Neural progenitor cell (in vitro differentiated cells): ENCODE measurements at regions not wholly inside any gene's neighbourhood (a gene's known extent, or its start where the extent isn't known, plus 50 kb on each side); places are given as distances from the start of the nearest gene placed in this dataset.
"Not testable (repeated sequence)": the region's sequence is repeated elsewhere in the genome, so short reads cannot be mapped to it uniquely, and the experiment has no call there.

Experiments
- DNase-seq: peaks from one replicate; pipeline ENCODE4 v3.0.0-alpha.2; 2016; ENCODE audit warnings: low spot score
- H2AFZ ChIP-seq: fragments of 200-600 bp; sonication (generic); replicated peaks from 2 replicates; pipeline ENCODE4 v1.6.1; 2016; ENCODE audit warnings: antibody characterized with exemption
- H3F3A ChIP-seq: fragments of 200-600 bp; sonication (generic); 2 replicates; pipeline ENCODE4 v1.6.1; 2016; ENCODE audit warnings: antibody characterized with exemption, low read depth
- H3K27ac ChIP-seq: fragments of 200-600 bp; sonication (generic); 2 replicates; pipeline ENCODE4 v1.5.1; 2016; ENCODE audit warnings: mild to moderate bottlenecking
- H3K27me3 ChIP-seq: fragments of 200-600 bp; sonication (generic); 2 replicates; pipeline ENCODE4 v1.6.1; 2016; ENCODE audit warnings: mild to moderate bottlenecking, moderate library complexity
- H3K36me3 ChIP-seq: fragments of 200-600 bp; sonication (generic); 2 replicates; pipeline ENCODE4 v1.5.1; 2016
- H3K4me1 ChIP-seq: fragments of 200-600 bp; sonication (generic); 2 replicates; pipeline ENCODE4 v1.6.1; 2016; ENCODE audit warnings: mixed run types
- H3K4me2 ChIP-seq: fragments of 200-600 bp; sonication (generic); 2 replicates; pipeline ENCODE4 v1.6.1; 2016
- H3K4me3 ChIP-seq: fragments of 200-600 bp; sonication (generic); 2 replicates; pipeline ENCODE4 v1.5.1; 2016
- H3K79me2 ChIP-seq: fragments of 200-600 bp; sonication (generic); 2 replicates; pipeline ENCODE4 v1.6.1; 2016; ENCODE audit warnings: low read depth
- H3K9ac ChIP-seq: fragments of 200-600 bp; sonication (generic); 2 replicates; pipeline ENCODE4 v1.6.1; 2016
- H3K9me3 ChIP-seq: fragments of 200-600 bp; sonication (generic); 2 replicates; pipeline ENCODE4 v1.5.1; 2016; ENCODE audit warnings: low read depth
- H4K20me1 ChIP-seq: fragments of 200-600 bp; sonication (generic); 2 replicates; pipeline ENCODE4 v1.6.1; 2016; ENCODE audit warnings: low read depth
- H3K27ac Mint-ChIP-seq: 3 replicates; pipeline ENCODE4 v1.8.0; 2021; ENCODE audit warnings: mixed read lengths
- H3K27me3 Mint-ChIP-seq: 2 replicates; pipeline ENCODE4 v1.8.0; 2022; ENCODE audit warnings: low read depth, mild to moderate bottlenecking, inconsistent platforms, moderate library complexity, mixed read lengths; ENCODE audit not compliant: insufficient read depth
- H3K36me3 Mint-ChIP-seq: 3 replicates; pipeline ENCODE4 v1.8.0; 2021; ENCODE audit warnings: mixed read lengths
- H3K4me1 Mint-ChIP-seq: 3 replicates; pipeline ENCODE4 v1.8.0; 2021; ENCODE audit warnings: mixed read lengths
- H3K4me3 Mint-ChIP-seq: 3 replicates; pipeline ENCODE4 v1.8.0; 2021; ENCODE audit warnings: mild to moderate bottlenecking, moderate library complexity, mixed read lengths
- H3K9me3 Mint-ChIP-seq: 3 replicates; pipeline ENCODE4 v1.8.0; 2020; ENCODE audit warnings: mixed read lengths
- EZH2 ChIP-seq: fragments of 200-600 bp; sonication (generic); IDR thresholded peaks from 2 replicates; pipeline ENCODE4 v1.6.1; 2017; ENCODE audit warnings: antibody characterized with exemption, mild to moderate bottlenecking, moderate library complexity
- EZH2phosphoT487 ChIP-seq: fragments of 200-600 bp; sonication (generic); IDR thresholded peaks from 2 replicates; pipeline ENCODE4 v1.6.1; 2017; ENCODE audit warnings: antibody characterized with exemption
- TF ChIP-seq, protein P1 (sequence below): fragments of 200-600 bp; sonication (generic); IDR thresholded peaks from 2 replicates; pipeline ENCODE4 v1.5.1; 2017; ENCODE audit warnings: antibody characterized with exemption, mild to moderate bottlenecking

DNA sequence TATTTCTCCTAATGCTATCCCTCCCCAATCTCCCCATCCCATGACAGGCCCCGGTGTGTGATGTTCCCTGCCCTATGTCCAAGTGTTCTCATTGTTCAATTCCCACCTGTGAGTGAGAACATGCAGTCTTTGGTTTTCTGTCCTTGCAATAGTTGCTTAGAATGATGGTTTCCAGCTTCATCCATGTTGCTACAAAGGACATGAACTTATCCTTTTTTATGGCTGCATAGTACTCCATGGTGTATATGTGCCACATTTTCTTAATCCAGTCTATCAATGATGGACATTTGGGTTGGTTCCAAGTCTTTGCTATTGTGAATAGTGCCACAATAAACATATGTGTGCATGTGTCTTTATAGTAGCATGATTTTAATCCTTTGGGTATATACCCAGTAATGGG lies 51.3 kb upstream of the RIOK2 start:
- H3K36me3 ChIP-seq, H3K4me2 ChIP-seq, H3K27ac Mint-ChIP-seq, H3K4me1 Mint-ChIP-seq, H3K27me3 Mint-ChIP-seq, H3K4me3 ChIP-seq, H3F3A ChIP-seq, DNase-seq, H3K4me3 Mint-ChIP-seq, H3K27ac ChIP-seq, H3K9me3 ChIP-seq, H3K79me2 ChIP-seq, H3K36me3 Mint-ChIP-seq, H3K27me3 ChIP-seq, H4K20me1 ChIP-seq, H2AFZ ChIP-seq, H3K9ac ChIP-seq, H3K4me1 ChIP-seq: not testable (repeated sequence)
- peaks cover 26% of the 10 kb centered on the region for H3K9me3 Mint-ChIP-seq

DNA sequence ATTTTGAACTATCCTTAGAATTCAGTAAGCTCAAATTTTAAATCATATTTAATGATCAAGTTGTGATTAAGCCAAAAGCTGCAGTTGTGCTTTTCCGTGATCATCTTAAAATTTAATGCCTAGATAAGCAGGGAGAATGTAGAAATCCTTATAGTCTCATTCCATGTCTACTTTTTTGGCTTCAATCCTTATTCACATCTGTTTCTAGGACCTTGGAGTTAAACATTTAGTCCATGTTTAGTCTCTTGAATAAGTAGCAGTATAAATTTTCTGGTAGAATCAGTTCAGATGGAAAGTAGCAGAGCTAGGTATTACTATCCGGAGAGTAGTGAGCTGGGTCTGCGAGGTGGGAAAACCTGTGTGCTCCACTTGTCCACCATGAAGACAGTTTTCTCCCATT lies 59.3 kb upstream of the RIOK2 start:
- H3K36me3 Mint-ChIP-seq, result no peaks in the 10 kb centered on the region
- H3F3A ChIP-seq, result peaks cover 9% of the 10 kb centered on the region
- no peaks in the 10 kb centered on the region for H3K79me2 ChIP-seq
- H3K9ac ChIP-seq, result no peak overlapping the region
- no peak overlapping the region for H2AFZ ChIP-seq
- DNase-seq, result no peak
- no peak for TF ChIP-seq EZH2phosphoT487
- TF ChIP-seq EZH2, result no peak
- TF ChIP-seq, protein P1, sequence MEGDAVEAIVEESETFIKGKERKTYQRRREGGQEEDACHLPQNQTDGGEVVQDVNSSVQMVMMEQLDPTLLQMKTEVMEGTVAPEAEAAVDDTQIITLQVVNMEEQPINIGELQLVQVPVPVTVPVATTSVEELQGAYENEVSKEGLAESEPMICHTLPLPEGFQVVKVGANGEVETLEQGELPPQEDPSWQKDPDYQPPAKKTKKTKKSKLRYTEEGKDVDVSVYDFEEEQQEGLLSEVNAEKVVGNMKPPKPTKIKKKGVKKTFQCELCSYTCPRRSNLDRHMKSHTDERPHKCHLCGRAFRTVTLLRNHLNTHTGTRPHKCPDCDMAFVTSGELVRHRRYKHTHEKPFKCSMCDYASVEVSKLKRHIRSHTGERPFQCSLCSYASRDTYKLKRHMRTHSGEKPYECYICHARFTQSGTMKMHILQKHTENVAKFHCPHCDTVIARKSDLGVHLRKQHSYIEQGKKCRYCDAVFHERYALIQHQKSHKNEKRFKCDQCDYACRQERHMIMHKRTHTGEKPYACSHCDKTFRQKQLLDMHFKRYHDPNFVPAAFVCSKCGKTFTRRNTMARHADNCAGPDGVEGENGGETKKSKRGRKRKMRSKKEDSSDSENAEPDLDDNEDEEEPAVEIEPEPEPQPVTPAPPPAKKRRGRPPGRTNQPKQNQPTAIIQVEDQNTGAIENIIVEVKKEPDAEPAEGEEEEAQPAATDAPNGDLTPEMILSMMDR, result no peak
- H4K20me1 ChIP-seq, result peaks cover 5% of the 10 kb centered on the region
- no peak overlapping the region for H3K4me3 Mint-ChIP-seq
- peaks cover 10% of the 10 kb centered on the region for H3K4me1 ChIP-seq
- peaks cover 15% of the 10 kb centered on the region for H3K9me3 Mint-ChIP-seq
- H3K27me3 ChIP-seq, result no peaks in the 10 kb centered on the region
- H3K4me2 ChIP-seq, result no peak overlapping the region
- no peak overlapping the region for H3K4me3 ChIP-seq
- no peak overlapping the region for H3K27ac ChIP-seq
- H3K36me3 ChIP-seq, result no peaks in the 10 kb centered on the region
- H3K9me3 ChIP-seq, result no peaks in the 10 kb centered on the region
- no peaks in the 10 kb centered on the region for H3K27me3 Mint-ChIP-seq
- H3K4me1 Mint-ChIP-seq, result peaks cover 12% of the 10 kb centered on the region
- no peak overlapping the region for H3K27ac Mint-ChIP-seq

DNA sequence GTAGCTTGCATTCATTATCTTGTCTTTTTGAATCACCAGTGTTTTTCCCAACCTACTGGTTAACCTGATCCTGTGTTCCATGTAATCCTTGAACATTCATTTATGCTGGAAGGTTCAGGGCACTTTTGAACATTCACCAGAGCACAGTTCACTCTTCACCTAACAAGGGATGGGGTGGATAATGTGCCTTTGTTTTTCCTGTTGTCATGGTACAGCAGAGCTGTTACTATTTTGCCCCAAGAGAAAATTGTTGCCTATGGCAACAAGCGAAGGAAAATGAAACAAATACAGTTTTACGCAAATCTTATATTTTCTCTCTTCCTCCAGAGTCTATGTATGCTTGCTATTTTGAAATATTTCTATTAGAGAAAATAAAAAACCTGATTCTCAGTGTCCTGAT lies 60.3 kb upstream of the RIOK2 start:
- Histone ChIP-seq H3K9me3 (no peaks in the 10 kb centered on the region), H3K36me3 (no peaks in the 10 kb centered on the region), H3K79me2 (no peaks in the 10 kb centered on the region), H4K20me1 (peaks cover 5% of the 10 kb centered on the region), H2AFZ (no peak overlapping the region), H3F3A (peaks cover 9% of the 10 kb centered on the region), H3K27me3 (no peaks in the 10 kb centered on the region), H3K9ac (no peak overlapping the region), H3K4me3 (no peak overlapping the region), H3K4me1 (peaks cover 10% of the 10 kb centered on the region), H3K27ac (no peak overlapping the region), H3K4me2 (no peak overlapping the region)
- H3K36me3 Mint-ChIP-seq, result no peaks in the 10 kb centered on the region
- peaks cover 12% of the 10 kb centered on the region for H3K4me1 Mint-ChIP-seq
- H3K9me3 Mint-ChIP-seq, result peaks cover 11% of the 10 kb centered on the region
- no peak overlapping the region for H3K27ac Mint-ChIP-seq
- DNase-seq, result no peak
- H3K4me3 Mint-ChIP-seq, result no peak overlapping the region
- no peaks in the 10 kb centered on the region for H3K27me3 Mint-ChIP-seq
- TF ChIP-seq, protein P1, result no peak
- TF ChIP-seq EZH2, result no peak
- TF ChIP-seq EZH2phosphoT487, result no peak

DNA sequence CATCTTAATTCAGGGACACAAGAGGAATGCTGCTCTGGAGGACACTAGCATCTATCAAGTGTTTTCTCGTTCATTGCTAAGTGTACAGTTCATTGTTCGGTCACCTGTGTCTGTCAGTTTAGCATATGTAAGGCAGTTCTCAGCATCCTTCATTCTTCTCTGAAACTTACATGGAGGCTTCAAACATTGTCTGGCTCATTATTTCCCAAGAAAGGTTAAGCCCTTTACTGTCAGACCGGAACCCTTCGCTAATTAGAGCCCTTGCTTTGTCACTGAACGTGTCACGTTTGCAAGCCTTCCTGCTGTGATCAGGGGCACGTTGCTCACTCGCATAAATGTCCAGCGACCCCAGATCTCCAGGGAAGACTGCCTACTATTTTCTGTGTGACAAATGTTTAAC lies 62.3 kb upstream of the RIOK2 start:
- Histone ChIP-seq H3K4me2 (peak overlapping the region; percentile 28), H3K9ac (no peak overlapping the region), H3K27me3 (no peaks in the 10 kb centered on the region), H3K4me3 (no peak overlapping the region), H3K79me2 (no peaks in the 10 kb centered on the region), H4K20me1 (peaks cover 5% of the 10 kb centered on the region), H3K27ac (no peak overlapping the region), H3K36me3 (no peaks in the 10 kb centered on the region), H3K9me3 (no peaks in the 10 kb centered on the region), H3K4me1 (peaks cover 10% of the 10 kb centered on the region), H2AFZ (no peak overlapping the region), H3F3A (peaks cover 9% of the 10 kb centered on the region)
- peak; percentile 79 for DNase-seq
- Mint-ChIP-seq H3K27me3 (peaks cover 10% of the 10 kb centered on the region), H3K4me3 (no peak overlapping the region), H3K4me1 (peaks cover 12% of the 10 kb centered on the region), H3K36me3 (no peaks in the 10 kb centered on the region), H3K27ac (no peak overlapping the region), H3K9me3 (peaks cover 10% of the 10 kb centered on the region)
- TF ChIP-seq EZH2phosphoT487 (no peak), EZH2 (no peak)
- TF ChIP-seq, protein P1, result no peak
